Activated T-helper 1 cell treated with anti-CD3 and anti-CD28 coated beads, Interleukin-12 subunit alpha, Interleukin-12 subunit beta, Interleukin-2, Interleukin-4 antibody, amounts not matched to agents 30 ng/mL and 10 ng/mL and 1 ng/mL, durations not matched to agents 14 hours and 24 hours and 36 hours (primary cell): ENCODE measurements at regions not wholly inside any gene's neighbourhood (a gene's known extent, or its start where the extent isn't known, plus 50 kb on each side); places are given as distances from the start of the nearest gene placed in this dataset.
A peak's percentile ranks its signal among the peaks of the same experiment; 100 is the strongest.

Source experiments
- DNase-seq: peaks from one replicate; pipeline ENCODE4 v3.0.0; 2021; ENCODE audit warnings: low spot score
- H3K27ac Mint-ChIP-seq: one replicate; pipeline ENCODE4 v1.8.0; 2021; ENCODE audit warnings: mild to moderate bottlenecking, mixed read lengths
- H3K27me3 Mint-ChIP-seq: one replicate; pipeline ENCODE4 v1.8.0; 2022; ENCODE audit warnings: mild to moderate bottlenecking, moderate library complexity, mixed read lengths; ENCODE audit not compliant: insufficient read depth
- H3K36me3 Mint-ChIP-seq: one replicate; pipeline ENCODE4 v1.8.0; 2021; ENCODE audit warnings: low read depth, mixed read lengths
- H3K4me1 Mint-ChIP-seq: one replicate; pipeline ENCODE4 v1.8.0; 2021; ENCODE audit warnings: low read depth, mixed read lengths
- H3K4me3 Mint-ChIP-seq: one replicate; pipeline ENCODE4 v1.8.0; 2021; ENCODE audit warnings: mild to moderate bottlenecking, moderate library complexity, mixed read lengths
- H3K9me3 Mint-ChIP-seq: one replicate; pipeline ENCODE4 v1.8.0; 2021; ENCODE audit warnings: mixed read lengths
- intact Hi-C: fragments of 100-400 bp; cut with micrococcal nuclease; formaldehyde crosslinking; loops from one replicate; pipeline ENCODE4 v1.15.1; 2024

GRCh38 chr2:101560780-101561315, 85.9 kb upstream of the RFX8 start:
- Mint-ChIP-seq H3K27ac (peak overlapping the region; percentile 72), H3K4me1 (peaks cover 45% of the 10 kb centered on the region), H3K27me3 (peaks cover 5% of the 10 kb centered on the region), H3K9me3 (peaks cover 21% of the 10 kb centered on the region), H3K36me3 (peaks cover 20% of the 10 kb centered on the region), H3K4me3 (peak overlapping the region; percentile 24)
- no peak for DNase-seq
- intact Hi-C loops: no loop called here

GRCh38 chr2:101559551-101559950, 84.6 kb upstream of the RFX8 start:
- Mint-ChIP-seq H3K9me3 (peaks cover 21% of the 10 kb centered on the region), H3K4me3 (no peak overlapping the region), H3K36me3 (peaks cover 18% of the 10 kb centered on the region), H3K27ac (no peak overlapping the region), H3K27me3 (peaks cover 2% of the 10 kb centered on the region), H3K4me1 (peaks cover 35% of the 10 kb centered on the region)
- no peak for DNase-seq
- intact Hi-C loops: no loop called here

- peaks cover 21% of the 10 kb centered on the region for H3K9me3 Mint-ChIP-seq
- H3K36me3 Mint-ChIP-seq: peaks cover 16% of the 10 kb centered on the region
- intact Hi-C loops: no loop called here
- no peak overlapping the region for H3K27ac Mint-ChIP-seq
- H3K27me3 Mint-ChIP-seq: peaks cover 2% of the 10 kb centered on the region
- DNase-seq: no peak
- peaks cover 30% of the 10 kb centered on the region for H3K4me1 Mint-ChIP-seq
- H3K4me3 Mint-ChIP-seq: no peak overlapping the region
Measured at GRCh38 chr2:101558740-101559525, 84.0 kb upstream of the RFX8 start.

- H3K27ac Mint-ChIP-seq: no peak overlapping the region
- peaks cover 9% of the 10 kb centered on the region for H3K9me3 Mint-ChIP-seq
- intact Hi-C loops: no loop called here
- no peak for DNase-seq
- H3K36me3 Mint-ChIP-seq: peaks cover 11% of the 10 kb centered on the region
- H3K4me1 Mint-ChIP-seq: peaks cover 21% of the 10 kb centered on the region
- no peak overlapping the region for H3K4me3 Mint-ChIP-seq
- no peaks in the 10 kb centered on the region for H3K27me3 Mint-ChIP-seq
Measured at GRCh38 chr2:101556033-101556459, 81.1 kb upstream of the RFX8 start.

- H3K27me3 Mint-ChIP-seq: no peaks in the 10 kb centered on the region
- no peak for DNase-seq
- peak overlapping the region; percentile 55 for H3K27ac Mint-ChIP-seq
- intact Hi-C loops: no loop called here
- H3K9me3 Mint-ChIP-seq: peaks cover 6% of the 10 kb centered on the region
- peaks cover 20% of the 10 kb centered on the region for H3K4me1 Mint-ChIP-seq
- no peak overlapping the region for H3K4me3 Mint-ChIP-seq
- peaks cover 5% of the 10 kb centered on the region for H3K36me3 Mint-ChIP-seq
Measured at GRCh38 chr2:101551336-101551888, 76.5 kb upstream of the RFX8 start.

GRCh38 chr2:101550555-101550954, 75.6 kb upstream of the RFX8 start:
- no peak for DNase-seq
- Mint-ChIP-seq H3K4me3 (no peak overlapping the region), H3K9me3 (peaks cover 6% of the 10 kb centered on the region), H3K36me3 (peaks cover 5% of the 10 kb centered on the region), H3K27ac (peak overlapping the region; percentile 30), H3K27me3 (no peaks in the 10 kb centered on the region), H3K4me1 (peaks cover 20% of the 10 kb centered on the region)
- intact Hi-C loops: no loop called here

GRCh38 chr2:101549371-101549770, 74.5 kb upstream of the RFX8 start:
- intact Hi-C loops: no loop called here
- DNase-seq: no peak
- Mint-ChIP-seq H3K36me3 (peaks cover 5% of the 10 kb centered on the region), H3K4me1 (peaks cover 20% of the 10 kb centered on the region), H3K9me3 (peaks cover 6% of the 10 kb centered on the region), H3K27me3 (no peaks in the 10 kb centered on the region), H3K27ac (no peak overlapping the region), H3K4me3 (no peak overlapping the region)

GRCh38 chr2:101546376-101547058, 71.6 kb upstream of the RFX8 start:
- H3K27ac Mint-ChIP-seq: no peak overlapping the region
- H3K27me3 Mint-ChIP-seq: peaks cover 3% of the 10 kb centered on the region
- peaks cover 6% of the 10 kb centered on the region for H3K9me3 Mint-ChIP-seq
- peaks cover 3% of the 10 kb centered on the region for H3K36me3 Mint-ChIP-seq
- no peak for DNase-seq
- intact Hi-C loops: no loop called here
- H3K4me3 Mint-ChIP-seq: no peak overlapping the region
- peaks cover 12% of the 10 kb centered on the region for H3K4me1 Mint-ChIP-seq

- peaks cover 3% of the 10 kb centered on the region for H3K27me3 Mint-ChIP-seq
- intact Hi-C loops: no loop called here
- H3K27ac Mint-ChIP-seq: no peak overlapping the region
- DNase-seq: no peak
- H3K4me1 Mint-ChIP-seq: peaks cover 7% of the 10 kb centered on the region
- H3K36me3 Mint-ChIP-seq: peaks cover 3% of the 10 kb centered on the region
- no peak overlapping the region for H3K4me3 Mint-ChIP-seq
- H3K9me3 Mint-ChIP-seq: peaks cover 6% of the 10 kb centered on the region
Measured at GRCh38 chr2:101545950-101546349, 71.0 kb upstream of the RFX8 start.

GRCh38 chr2:101540518-101540917, 65.6 kb upstream of the RFX8 start:
- no peak for DNase-seq
- H3K27ac Mint-ChIP-seq: no peak overlapping the region

GRCh38 chr2:101538076-101538475, 63.2 kb upstream of the RFX8 start:
- no peaks in the 10 kb centered on the region for H3K27me3 Mint-ChIP-seq
- DNase-seq: no peak
- intact Hi-C loops: no loop called here

More at GRCh38 chr2:101540518-101540917, 65.6 kb upstream of the RFX8 start:
- Mint-ChIP-seq H3K4me3 (no peak overlapping the region), H3K4me1 (no peaks in the 10 kb centered on the region), H3K9me3 (no peaks in the 10 kb centered on the region), H3K36me3 (no peaks in the 10 kb centered on the region), H3K27me3 (peaks cover 3% of the 10 kb centered on the region)
- intact Hi-C loops: no loop called here

GRCh38 chr2:101534149-101534611, 59.3 kb upstream of the RFX8 start:
- no peaks in the 10 kb centered on the region for H3K27me3 Mint-ChIP-seq
- H3K36me3 Mint-ChIP-seq: no peaks in the 10 kb centered on the region
- intact Hi-C loops: no loop called here
- H3K27ac Mint-ChIP-seq: no peak overlapping the region
- no peak for DNase-seq
- no peaks in the 10 kb centered on the region for H3K9me3 Mint-ChIP-seq
- H3K4me1 Mint-ChIP-seq: no peaks in the 10 kb centered on the region
- no peak overlapping the region for H3K4me3 Mint-ChIP-seq

More at GRCh38 chr2:101538076-101538475, 63.2 kb upstream of the RFX8 start:
- no peaks in the 10 kb centered on the region for H3K36me3 Mint-ChIP-seq
- H3K27ac Mint-ChIP-seq: no peak overlapping the region
- no peaks in the 10 kb centered on the region for H3K4me1 Mint-ChIP-seq
- H3K4me3 Mint-ChIP-seq: no peak overlapping the region
- H3K9me3 Mint-ChIP-seq: no peaks in the 10 kb centered on the region
